HG03196 (cell line): ENCODE measurements at regions not wholly inside any gene's neighbourhood (a gene's known extent, or its start where the extent isn't known, plus 50 kb on each side); places are given as distances from the start of the nearest gene placed in this dataset.

Source experiments
- ATAC-seq: cut with Tn5 transposase; IDR thresholded peaks from one replicate; pipeline ENCODE4 v1.9.1; 2021; ENCODE audit not compliant: unreplicated experiment

DNA sequence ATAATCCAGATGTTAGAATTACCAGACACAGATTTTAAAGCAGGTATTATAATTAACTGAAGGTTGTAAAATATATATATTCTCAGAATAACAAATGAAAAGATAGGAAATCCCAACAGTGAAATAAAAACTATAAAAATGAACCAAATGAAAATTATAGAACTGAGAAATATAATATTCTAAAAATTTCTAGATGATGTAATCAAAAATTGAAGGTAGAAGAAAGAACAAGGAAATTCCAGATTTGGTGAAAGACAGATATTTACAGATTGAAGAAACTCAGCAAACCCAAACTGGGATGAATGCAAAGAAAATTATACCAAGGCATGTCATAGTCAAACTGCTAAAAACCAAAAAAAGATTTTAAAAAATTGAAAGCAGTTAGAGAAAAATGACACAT, 729.4 kb downstream of the MATN1 start:
- no peak for ATAC-seq

DNA sequence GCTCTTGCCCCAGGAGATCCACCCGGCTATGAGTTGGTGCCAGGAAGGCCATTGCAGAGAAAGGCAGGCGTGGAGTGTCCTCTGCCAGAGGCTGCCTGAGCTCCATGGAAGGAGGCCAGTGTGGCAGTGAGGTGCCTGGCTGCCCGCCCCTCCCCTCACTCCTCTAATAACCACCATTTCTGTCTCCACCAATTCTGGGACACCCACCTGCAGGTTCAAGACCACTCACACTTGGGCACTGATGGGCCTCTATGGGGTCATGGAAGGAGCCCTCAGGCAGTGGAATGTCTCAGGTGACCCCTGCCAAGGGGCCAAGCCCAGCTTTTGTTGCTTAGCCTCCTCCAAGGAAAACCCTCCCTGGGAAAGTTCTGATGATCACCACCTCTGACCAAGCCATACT, 731.6 kb downstream of the MATN1 start:
- ATAC-seq, result no peak

DNA sequence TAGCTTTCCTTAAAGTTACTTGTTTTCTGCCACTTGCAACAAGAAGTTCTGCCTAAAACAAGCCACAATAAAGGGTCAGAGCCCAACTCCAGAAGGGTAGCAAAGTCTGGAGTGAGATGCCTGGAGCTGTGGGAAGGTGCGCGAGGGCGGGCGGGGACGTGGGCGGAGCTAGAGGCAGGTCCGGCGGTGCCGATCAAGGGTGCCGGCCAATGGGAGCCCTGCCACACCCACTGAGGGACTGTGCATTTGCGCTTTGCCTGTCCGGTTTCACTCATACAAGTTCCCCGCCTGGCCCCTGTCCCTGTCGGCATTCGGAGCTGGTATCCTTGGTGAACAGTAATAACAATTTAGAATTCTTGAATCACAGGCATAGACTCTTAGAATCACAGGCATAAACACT, 732.4 kb downstream of the MATN1 start:
- no peak for ATAC-seq

DNA sequence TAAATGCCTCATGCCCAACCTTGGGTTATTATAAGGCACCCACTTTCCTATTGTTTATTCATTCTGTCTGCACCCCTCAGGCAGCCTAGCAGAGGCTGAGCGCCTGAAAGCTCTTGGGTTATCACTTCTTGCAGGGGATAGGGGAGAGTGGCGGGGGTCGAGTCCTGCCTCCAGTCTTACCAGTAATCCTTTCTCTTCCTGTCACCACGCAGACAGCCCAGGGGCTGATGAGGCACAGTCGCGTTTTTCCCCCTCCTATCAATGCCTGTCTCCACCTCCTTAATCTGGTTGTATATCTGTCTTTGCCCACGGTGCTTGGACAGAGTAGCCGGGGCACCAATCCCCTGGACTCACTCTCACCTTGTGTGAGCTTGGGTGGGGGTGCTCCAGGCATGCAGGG, 733.1 kb downstream of the MATN1 start:
- ATAC-seq, result no peak

DNA sequence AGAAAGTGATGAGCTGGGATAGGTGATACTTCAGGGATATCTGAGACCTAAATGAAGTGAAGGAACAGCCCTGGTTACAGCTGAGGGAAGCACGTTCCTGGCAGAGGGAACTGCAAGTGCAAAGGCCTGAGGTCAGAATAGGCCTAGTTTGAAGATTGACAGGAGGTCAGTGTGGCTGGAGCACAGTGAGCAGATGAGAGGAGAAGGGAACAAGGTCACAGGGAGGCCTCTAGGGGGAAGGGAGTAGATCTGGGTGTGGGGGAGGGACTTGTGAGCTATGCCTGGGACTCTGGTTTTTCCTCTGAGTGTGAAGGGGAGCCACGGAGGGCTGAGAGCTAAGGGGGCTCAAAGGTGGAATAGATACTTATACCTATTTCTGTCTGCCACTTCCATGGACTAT, 736.4 kb downstream of the MATN1 start:
- no peak for ATAC-seq

DNA sequence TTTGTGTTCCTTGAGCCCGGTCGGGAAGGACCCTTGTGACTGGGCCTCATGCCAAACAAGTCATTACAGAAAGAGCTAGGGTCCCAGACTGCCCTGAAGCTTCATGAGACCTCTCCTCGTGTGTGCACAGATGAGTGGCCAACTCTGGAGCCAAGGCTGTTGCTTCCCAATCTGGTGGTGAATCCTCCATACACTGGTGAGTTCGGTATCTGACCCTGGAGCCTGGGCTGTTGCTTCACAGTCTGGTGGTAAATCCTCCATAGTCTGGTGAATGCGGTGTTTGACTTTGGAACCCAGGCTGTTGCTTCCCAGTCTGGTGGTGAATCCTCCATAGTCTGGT, 737.8 kb downstream of the MATN1 start:
- ATAC-seq, result no peak

DNA sequence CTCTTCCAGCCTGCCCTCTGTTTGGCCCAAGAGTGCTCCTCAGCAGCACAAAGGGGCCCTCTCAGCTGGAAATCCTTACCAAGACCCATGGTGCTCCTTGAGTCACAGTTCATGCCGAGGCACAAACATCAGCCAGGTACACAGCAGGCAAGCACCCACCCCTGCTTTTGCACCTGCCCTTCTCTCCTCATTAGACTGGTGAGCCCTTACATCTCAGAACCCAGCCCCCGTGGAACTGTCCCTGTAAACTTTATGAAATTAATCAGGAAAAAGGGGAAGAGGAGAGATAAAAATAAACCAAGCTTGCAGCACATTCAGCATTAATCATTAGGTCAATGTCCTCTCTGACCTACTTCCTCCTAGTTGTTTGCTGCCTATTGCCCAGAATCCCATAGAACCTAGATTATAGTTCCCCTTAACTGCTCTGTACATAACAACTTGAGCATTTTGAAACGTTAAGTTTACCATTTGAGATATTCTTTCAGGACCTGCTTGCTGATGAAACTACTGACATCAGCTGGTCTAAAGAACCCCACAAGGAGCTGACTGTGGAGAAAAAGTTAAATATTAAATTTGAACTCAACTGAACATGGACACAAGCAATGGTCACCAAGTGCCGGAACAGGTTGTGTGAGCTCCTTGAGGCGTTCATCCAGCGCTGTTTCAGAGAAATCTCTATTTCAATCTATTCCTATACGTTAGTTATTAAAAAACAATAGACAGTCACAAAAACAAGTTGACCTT, 738.4 kb downstream of the MATN1 start:
- no peak for ATAC-seq

DNA sequence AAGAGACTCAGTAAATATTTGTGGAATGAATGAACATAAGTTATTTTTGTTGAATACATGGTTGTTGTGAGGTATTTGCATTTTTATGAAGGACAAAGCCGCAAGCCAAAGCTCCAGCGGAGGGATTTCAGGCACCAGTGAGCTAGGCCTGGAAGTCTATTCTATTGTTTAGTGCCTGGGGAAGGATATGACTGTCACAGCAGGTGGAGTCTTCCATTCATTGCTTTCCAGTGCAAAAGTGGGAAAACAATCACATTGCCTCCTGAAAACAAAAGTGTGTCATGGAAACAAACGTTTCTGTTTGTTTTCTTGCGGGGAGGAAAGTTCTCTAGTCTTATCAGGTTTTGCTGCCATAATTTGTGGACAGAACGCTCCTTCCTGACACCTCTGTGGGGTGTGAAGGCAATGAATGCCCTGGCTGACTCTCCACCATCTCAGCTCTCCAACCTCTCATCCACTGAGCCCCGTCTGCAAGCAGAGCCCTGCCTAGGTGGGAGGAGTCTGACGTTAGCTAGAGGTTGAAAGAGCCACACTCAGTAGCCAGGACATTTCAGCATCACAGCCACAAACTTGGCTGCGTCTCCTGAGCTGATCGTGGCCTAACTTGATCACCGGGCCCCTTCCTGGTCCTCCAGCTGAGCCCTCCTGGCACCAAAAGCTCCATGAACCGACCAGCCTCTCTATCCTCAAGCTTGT, 739.1 kb downstream of the MATN1 start:
- ATAC-seq, result no peak

DNA sequence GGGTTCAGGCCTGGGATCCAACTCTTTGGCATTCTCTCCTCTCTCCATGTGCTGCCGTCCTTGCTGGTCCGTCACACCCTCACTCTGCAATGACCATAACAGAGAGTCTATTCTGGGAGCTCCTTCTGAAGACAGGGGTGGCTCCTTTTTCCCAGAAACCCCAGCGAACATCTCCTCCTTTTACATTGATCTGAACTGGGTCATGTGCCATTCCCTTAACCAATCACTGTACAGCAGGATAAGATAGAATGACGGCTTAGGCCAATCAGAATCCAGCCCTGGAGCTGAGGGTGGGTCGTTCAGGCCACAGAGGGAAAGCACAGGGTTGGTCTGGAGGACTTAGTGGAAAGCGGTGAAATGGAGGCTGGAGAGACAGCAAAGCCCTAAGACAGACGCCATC, 740.1 kb downstream of the MATN1 start:
- ATAC-seq, result no peak

DNA sequence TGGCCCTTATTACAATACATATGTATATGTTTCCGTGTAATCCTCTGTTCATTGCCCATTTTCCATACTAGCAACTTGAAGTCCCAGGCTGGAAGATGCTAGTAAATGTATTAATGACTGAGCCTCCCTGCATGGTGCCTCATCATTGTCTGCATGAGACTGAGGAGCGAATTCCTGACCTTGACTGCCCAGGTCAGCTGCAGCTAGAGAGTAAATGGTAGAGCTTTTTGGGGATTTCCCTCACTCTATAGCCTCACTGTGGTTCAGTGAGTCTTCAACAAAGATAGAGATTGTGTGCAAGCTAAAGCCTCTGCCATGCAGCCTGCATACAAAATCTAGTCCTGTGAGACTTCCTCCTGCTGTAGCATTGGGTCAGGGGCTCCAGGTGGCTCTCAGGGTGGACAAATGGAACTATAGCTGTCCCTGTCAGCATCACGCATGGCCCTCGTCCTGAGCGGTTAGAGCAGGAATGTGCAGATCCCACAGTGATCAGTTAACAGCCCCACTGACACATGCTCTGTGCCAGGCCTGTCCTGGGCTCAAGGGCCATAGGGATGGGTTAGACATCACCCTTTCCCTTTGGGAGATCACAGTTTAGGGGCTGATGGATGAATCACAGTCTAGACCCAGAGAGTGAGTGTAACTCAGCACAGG, 741.7 kb downstream of the MATN1 start:
- ATAC-seq, result no peak

DNA sequence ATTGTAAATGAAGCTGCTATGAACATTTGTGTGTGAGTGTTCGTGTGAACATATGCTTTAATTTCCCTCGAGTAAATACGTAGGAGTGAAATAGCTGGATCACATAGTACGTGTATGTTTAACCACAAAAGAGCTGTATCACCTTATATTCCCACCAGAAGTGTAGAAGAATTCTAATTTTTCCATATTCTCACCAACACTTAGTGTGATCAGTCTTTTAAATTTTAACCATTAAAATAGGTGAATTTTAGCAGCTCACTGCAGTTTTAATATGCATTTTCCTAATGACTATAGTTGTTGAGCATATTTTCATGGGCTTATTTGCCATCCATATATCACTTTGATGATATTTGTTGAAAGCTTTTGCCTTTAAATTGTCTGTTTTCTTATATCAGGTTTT, 741.2 kb downstream of the PTPRU start:
- no peak for ATAC-seq

DNA sequence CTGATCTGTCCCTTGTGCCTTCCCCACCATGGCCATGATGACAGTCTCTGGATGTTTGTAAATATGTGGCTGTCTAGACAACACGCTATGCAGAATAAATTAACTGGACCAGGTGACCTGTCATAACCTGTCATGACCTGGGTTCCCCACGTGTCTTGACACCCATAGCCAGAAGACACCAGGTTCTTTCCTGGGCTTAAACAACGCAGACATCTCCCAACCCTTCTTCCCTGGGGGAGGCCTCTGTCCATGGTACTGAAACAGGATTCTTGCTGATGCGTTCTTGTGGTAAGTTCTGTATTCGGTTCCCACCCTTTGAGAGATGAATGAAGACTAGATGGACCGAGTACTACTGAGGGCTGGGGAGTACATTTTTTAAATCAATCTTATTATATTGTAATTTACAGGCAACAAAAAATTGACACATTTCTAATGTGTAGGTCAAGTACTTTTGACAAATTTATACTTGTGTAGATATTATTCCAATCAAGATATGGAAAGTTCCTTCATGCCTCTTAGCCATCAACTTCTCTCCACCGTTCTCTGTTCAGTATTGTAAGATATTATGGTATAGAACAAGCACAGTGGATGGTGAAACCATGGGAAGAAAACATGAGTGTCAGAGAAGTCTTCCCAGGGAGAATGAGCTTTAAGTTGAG, 738.8 kb downstream of the PTPRU start:
- ATAC-seq, result no peak

DNA sequence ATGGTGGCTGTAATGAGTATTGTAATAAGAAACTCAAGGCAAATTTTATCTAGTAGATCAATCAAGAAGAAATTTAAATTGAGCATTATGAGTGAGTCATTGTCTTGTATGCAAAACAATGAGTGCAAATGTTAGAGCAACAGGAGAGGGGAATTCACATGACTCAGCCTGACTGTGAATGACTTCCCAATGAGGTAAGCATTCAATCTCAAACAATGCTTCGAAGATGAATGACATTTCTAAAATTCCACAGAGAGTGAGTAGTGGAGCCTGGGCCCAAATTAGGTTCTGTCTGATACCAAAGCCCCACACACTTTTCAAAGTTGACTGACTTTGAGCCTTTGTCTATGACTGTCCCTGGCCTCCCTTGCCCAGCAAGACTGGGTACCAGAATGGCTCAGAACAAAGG, 738.0 kb downstream of the PTPRU start:
- ATAC-seq, result no peak

DNA sequence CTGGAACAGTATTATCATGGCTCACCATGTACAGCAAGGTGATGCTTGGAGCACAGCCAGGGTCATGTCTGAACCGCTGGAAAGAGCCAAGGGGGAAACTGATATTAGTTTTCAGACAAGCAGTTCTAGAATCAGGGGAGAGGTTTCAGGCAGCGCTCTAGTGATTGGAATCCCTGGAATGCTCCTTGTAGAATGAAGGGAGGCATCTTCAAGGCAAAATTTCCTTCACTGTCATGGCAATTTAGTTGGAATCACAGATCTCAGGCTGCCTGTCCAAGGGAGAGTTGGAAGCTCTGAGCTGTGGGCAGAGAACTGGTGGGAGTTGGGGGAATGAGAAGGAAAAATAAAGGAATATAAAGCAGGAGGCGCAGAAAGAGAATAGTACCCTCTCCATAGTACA, 737.1 kb downstream of the PTPRU start:
- ATAC-seq, result no peak

DNA sequence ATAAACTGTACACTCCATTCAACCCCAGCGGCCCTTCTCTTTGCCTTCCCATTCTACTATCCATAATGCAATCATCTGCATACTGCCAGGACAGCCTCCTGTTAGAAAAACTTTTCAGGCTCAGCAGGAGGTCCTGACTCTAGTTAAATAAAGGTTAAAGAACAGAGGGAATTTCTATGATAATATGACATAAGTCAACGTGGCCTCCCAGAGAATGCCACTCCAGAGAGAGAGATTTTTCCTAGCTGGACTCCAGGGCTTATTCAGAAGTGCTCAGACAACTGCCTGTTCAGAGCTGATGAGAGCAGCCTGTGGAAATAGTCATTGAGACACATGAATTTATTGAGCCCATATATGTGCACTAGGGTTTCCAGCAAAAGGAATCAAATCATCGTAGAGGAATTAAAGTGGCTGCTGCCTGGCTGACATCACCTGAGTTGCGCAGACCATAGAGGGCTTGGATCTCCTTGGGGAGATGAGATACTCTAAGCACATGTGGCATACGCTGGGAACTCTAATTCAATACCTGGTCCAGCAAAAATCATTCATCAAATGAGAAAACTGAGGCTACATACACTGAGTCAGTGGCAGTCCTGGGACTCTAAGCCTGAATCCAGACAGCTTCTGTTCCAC, 736.2 kb downstream of the PTPRU start:
- no peak for ATAC-seq

DNA sequence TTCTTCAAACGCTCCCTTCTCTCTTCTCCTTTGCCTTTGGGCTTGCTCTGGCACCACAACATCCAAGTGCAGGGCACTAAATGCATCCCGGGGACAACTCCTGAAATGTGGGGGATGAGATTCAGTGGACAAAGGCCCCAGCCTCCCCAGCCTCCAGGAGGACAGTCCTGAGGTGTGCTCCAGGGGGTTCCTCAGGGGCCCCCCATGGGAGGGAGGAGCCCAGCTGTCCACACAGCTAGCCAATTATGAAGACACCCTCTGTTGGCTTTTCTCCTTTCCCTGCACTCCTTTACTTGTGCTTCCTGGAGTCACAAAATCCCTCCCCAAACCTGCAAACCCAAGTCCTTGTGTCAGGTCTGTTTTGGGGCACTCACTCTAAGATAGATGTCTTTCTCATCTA, 735.4 kb downstream of the PTPRU start:
- no peak for ATAC-seq

DNA sequence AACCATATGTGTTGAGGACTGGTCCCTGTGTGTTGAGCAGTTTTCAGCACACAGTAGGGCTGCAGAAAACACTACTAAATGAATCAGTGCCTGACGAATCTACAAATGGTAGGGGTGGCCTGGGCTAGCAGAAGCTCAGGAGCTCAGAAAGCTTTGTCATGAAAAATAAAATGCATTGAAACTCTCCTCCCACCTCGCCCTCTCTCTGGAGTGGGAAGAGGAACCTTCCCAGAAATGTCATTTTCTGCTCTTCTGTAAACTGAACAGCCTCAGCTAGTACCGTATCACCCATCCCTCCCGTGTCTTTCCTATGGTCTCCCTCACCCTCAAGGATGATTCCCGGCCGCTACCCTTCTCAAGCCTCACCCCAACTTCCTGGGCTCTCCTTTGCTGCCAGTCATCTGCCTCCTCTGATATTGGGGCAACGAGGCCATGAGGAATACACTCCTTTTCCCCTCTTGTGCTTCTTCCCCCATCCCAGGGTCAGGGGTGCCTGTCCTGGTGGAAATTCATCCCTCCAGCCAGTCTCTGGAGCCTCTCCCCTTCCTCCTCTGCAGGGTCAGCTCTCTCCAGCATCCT, 734.5 kb downstream of the PTPRU start:
- no peak for ATAC-seq

DNA sequence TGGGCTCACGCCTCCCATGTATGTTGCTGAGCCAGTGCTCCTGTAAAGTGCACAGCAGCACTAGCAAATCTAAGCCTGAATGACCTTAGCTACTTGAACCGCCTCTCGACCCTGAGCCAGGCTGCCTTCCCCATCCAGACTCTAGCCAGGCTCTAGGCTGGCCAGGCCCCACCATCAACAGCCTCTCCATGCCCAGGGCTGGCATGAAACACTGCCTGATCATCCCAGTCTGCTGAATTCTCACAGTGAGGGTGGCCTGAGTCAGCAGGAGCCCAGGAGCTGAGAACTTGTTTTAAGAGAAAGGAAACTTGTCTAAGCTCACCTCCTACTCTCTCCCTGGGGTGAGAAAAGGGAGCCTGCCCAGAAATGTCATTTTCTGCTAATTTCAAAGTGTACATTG, 733.3 kb downstream of the PTPRU start:
- ATAC-seq, result no peak

DNA sequence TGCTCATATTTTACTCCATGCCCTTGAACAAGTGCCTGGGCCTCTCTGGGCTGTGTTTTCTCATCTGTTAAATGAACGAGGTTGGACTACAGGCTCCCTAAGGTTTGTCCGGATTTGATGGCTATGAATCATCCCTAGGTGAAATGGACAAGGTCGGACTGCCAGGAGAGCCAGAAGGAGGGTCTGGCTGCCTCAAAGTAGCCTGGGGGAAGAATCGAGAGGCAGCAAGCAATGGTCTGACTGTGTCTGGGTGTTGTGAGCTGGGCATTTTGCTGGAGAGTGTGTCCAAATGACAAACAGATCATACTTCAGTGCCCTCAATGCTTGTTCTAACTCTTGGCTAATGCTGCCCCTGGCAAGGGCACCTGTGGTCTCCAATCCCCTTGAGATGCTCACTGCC, 730.9 kb downstream of the PTPRU start:
- ATAC-seq, result no peak

DNA sequence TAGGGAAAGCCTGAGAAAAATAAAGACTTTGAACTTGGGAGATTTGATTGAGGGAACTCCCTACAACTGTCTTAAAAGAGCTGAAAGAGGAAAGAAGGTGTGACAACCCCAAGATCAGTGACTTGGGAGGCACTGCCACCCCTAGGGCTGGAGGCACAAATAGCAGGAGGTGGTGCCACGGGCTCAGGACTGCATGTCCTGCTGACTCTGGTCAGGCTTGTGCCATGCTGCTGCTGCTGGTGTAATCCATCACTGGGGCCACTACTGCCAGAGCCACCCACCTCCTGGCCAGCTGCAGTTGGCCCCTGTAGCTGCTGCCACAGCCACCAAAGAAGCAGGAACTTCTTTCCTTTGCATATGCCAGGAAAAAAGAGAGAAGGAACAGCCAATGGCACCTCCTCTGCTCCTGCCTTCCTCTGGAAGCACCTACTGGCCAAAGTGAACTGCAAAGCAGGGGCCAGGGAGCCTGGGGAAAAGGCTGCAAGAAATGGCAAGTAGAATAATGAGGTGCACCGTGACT, 730.3 kb downstream of the PTPRU start:
- no peak for ATAC-seq
